ENCODE measurements at regions not wholly inside any gene's neighbourhood (a gene's known extent, or its start where the extent isn't known, plus 50 kb on each side); places are given as distances from the start of the nearest gene placed in this dataset.

- no peak for DNase-seq
Measured at GRCh38 chr19:34120846-34121639, 51.3 kb upstream of the LSM14A start.

Data from NCI-H1417 treated with DMSO at 0.1 percent for 48 hours (cell line).